DMS79 treated with DMSO at 0.1 percent for 48 hours (cell line): ENCODE measurements at regions not wholly inside any gene's neighbourhood (a gene's known extent, or its start where the extent isn't known, plus 50 kb on each side); places are given as distances from the start of the nearest gene placed in this dataset.

Source experiments
- DNase-seq: peaks from one replicate; lab custom pipeline; 2025; lab: John Stamatoyannopoulos, UW

GRCh38 chr2:236855176-236855865 lies 230.4 kb upstream of the COPS8 start:
- DNase-seq: no peak

- peak; percentile 68 for DNase-seq
These were observed 229.5 kb upstream of the COPS8 start for GRCh38 chr2:236855866-236856847.

- peak; percentile 68 for DNase-seq
These were observed 228.8 kb upstream of the COPS8 start for GRCh38 chr2:236856848-236857235.

GRCh38 chr2:236857246-236857645 lies 228.4 kb upstream of the COPS8 start:
- DNase-seq: peak; percentile 52

- DNase-seq: no peak
These were observed 227.9 kb upstream of the COPS8 start for GRCh38 chr2:236857781-236858180.

- DNase-seq: no peak
These were observed 227.0 kb upstream of the COPS8 start for GRCh38 chr2:236858661-236859060.

GRCh38 chr2:236859908-236860307 lies 225.8 kb upstream of the COPS8 start:
- no peak for DNase-seq

- DNase-seq: no peak
These were observed 224.4 kb upstream of the COPS8 start for GRCh38 chr2:236861196-236861875.

GRCh38 chr2:236861944-236862343 lies 223.7 kb upstream of the COPS8 start:
- peak; percentile 24 for DNase-seq

- no peak for DNase-seq
These were observed 223.2 kb upstream of the COPS8 start for GRCh38 chr2:236862526-236862925.

- DNase-seq: peak; percentile 65
These were observed 222.5 kb upstream of the COPS8 start for GRCh38 chr2:236862961-236863728.

- DNase-seq: no peak
These were observed 222.0 kb upstream of the COPS8 start for GRCh38 chr2:236863729-236864126.

GRCh38 chr2:236865052-236865451 lies 220.6 kb upstream of the COPS8 start:
- DNase-seq: no peak

GRCh38 chr2:236866542-236867340 lies 218.9 kb upstream of the COPS8 start:
- DNase-seq: no peak

GRCh38 chr2:236867441-236868260 lies 218.0 kb upstream of the COPS8 start:
- peak; percentile 19 for DNase-seq

- no peak for DNase-seq
These were observed 215.3 kb upstream of the COPS8 start for GRCh38 chr2:236870370-236870769.

- peak; percentile 56 for DNase-seq
These were observed 214.1 kb upstream of the COPS8 start for GRCh38 chr2:236871500-236872001.

GRCh38 chr2:236872015-236872414 lies 213.7 kb upstream of the COPS8 start:
- DNase-seq: no peak

- peak; percentile 55 for DNase-seq
These were observed 212.7 kb upstream of the COPS8 start for GRCh38 chr2:236872981-236873380.

GRCh38 chr2:236873636-236874035 lies 212.1 kb upstream of the COPS8 start:
- DNase-seq: peak; percentile 73
